ENCODE measurements at regions not wholly inside any gene's neighbourhood (a gene's known extent, or its start where the extent isn't known, plus 50 kb on each side); places are given as distances from the start of the nearest gene placed in this dataset.

- ChIA-PET CTCF (no interaction called here), POLR2A (no interaction called here)
- TF ChIP-seq CTCF (IDR thresholded peaks at IDR 0.05; ENCODE audit: insufficient read depth, low read length, missing control alignments): no peak
- no peak overlapping the region for H3K4me3 ChIP-seq (ENCODE audit: low read depth, low read length)
- no peak for DNase-seq (ENCODE audit: low read depth, low spot score)
Measured at GRCh38 chrX:17206584-17206983, 168.4 kb upstream of the NHS start.

DNA sequence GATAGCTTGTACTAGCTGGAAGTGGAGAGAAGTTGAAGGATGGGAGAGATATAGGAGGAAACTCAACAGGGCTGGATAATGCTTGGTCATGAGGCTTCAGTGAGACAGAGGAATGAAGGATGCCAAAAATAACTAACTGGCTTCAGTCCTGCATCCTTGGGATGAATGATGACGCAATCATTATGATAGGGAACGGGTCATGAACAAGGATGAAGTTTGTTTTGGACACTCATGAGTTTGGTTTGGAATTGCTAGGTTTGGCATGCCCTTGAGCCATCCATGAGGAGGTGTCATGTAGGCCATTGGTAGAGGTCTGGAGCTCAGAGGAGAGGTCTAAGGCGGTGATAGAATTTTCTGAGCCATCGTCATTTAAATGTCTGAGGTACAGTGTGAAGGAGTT lies 160.0 kb upstream of the NHS start:
- no peak overlapping the region for H3K4me3 ChIP-seq (ENCODE audit: low read depth, low read length)
- POLR2A ChIA-PET: no interaction called here
- TF ChIP-seq CTCF (IDR thresholded peaks at IDR 0.05; ENCODE audit: insufficient read depth, low read length, missing control alignments): no peak
- CTCF ChIA-PET: no interaction called here
- DNase-seq (ENCODE audit: low read depth, low spot score): no peak

DNA sequence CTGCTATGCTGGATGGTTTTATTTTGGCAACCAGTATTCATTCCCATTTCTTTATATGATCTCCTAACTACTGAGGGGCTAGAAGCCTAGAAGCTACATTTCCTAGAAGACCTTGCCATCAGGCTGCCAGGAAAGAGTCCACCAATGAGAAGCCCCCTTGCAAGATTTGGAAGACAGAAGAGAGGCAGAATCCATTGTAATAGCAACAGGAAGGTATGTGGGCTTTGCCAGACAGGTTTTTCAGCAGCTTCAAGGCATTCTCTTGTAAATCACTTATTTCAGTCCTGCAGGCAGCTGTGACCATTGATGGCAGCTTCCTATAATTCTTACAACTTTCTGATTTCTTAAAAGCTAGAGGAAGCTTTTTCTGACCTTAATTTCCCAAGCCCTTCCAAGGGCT lies 148.3 kb upstream of the NHS start:
- no peak for TF ChIP-seq CTCF (IDR thresholded peaks at IDR 0.05; ENCODE audit: insufficient read depth, low read length, missing control alignments)
- ChIA-PET POLR2A (no interaction called here), CTCF (no interaction called here)
- DNase-seq (ENCODE audit: low read depth, low spot score): no peak
- H3K4me3 ChIP-seq (ENCODE audit: low read depth, low read length): no peak overlapping the region

DNA sequence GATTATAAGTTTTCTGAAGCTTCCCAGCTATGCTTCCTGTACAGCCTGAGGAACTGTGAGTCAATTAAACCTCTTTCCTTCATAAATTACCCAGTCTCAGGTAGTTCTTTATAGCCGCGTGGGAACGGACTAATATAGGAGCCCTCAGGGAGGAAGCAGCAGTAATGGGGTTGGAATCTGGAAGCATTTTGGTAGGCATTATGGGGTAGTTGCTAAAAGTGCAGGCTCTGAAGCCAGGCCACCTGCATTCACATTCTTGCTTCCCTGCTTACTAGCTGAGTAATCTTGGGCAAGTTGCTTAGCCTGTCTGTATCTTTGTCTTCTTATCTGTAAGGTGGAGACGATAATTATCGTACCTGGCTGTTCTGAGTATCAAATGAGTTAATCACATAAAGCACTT lies 137.9 kb upstream of the NHS start:
- ChIA-PET POLR2A (no interaction called here), CTCF (no interaction called here)
- no peak for DNase-seq (ENCODE audit: low read depth, low spot score)
- no peak for TF ChIP-seq CTCF (IDR thresholded peaks at IDR 0.05; ENCODE audit: insufficient read depth, low read length, missing control alignments)
- H3K4me3 ChIP-seq (ENCODE audit: low read depth, low read length): no peak overlapping the region

GRCh38 chrX:17242470-17242869 lies 132.5 kb upstream of the NHS start:
- DNase-seq (ENCODE audit: low read depth, low spot score): no peak
- peak; percentile 33 for TF ChIP-seq CTCF (IDR thresholded peaks at IDR 0.05; ENCODE audit: insufficient read depth, low read length, missing control alignments)
- no peak overlapping the region for H3K4me3 ChIP-seq (ENCODE audit: low read depth, low read length)
- POLR2A ChIA-PET: no interaction called here
- CTCF ChIA-PET: interaction anchor here (0.9 to 4.4 kb wide), 14 partner anchors 10 to 523 kb away, joined by 3 to 22 read pairs (median 4); no protein-coding TSS in a partner anchor

GRCh38 chrX:17247144-17247543 lies 127.9 kb upstream of the NHS start:
- no peak for TF ChIP-seq CTCF (IDR thresholded peaks at IDR 0.05; ENCODE audit: insufficient read depth, low read length, missing control alignments)
- ChIA-PET POLR2A (no interaction called here), CTCF (no interaction called here)
- DNase-seq (ENCODE audit: low read depth, low spot score): no peak
- H3K4me3 ChIP-seq (ENCODE audit: low read depth, low read length): no peak overlapping the region

Data from AG04449 (cell line).